Ovary (tissue), 7 donors: ENCODE measurements at regions not wholly inside any gene's neighbourhood (a gene's known extent, or its start where the extent isn't known, plus 50 kb on each side); places are given as distances from the start of the nearest gene placed in this dataset.
"Not testable (repeated sequence)": the region's sequence is repeated elsewhere in the genome, so short reads cannot be mapped to it uniquely, and the experiment has no call there.

ENCODE experiments used
- DNase-seq, 5 donors: peaks; one replicate each; pipeline ENCODE4 v3.0.0-alpha.2; 2019 to 2020
- H3K27ac ChIP-seq, 2 donors: fragments of 200-600 bp; one replicate each; pipeline versions ENCODE4 v1.5.1 to v1.8.0; 2019 to 2022
- H3K27me3 ChIP-seq: fragments of 200-600 bp; one replicate; pipeline ENCODE4 v1.8.0; 2022
- H3K36me3 ChIP-seq: fragments of 200-600 bp; sonication (generic); one replicate; pipeline ENCODE4 v1.5.1; 2019
- H3K4me1 ChIP-seq: one replicate; pipeline ENCODE4 v1.8.1; 2013; ENCODE audit warnings: mild to moderate bottlenecking, moderate library complexity; ENCODE audit not compliant: insufficient read depth
- H3K4me3 ChIP-seq: fragments of 200-600 bp; sonication (generic); one replicate; pipeline ENCODE4 v1.5.1; 2017
- H3K9me3 ChIP-seq, 2 donors: fragments of 200-600 bp in 1 of 2; sonication (generic) in 1 of 2; one replicate each; pipeline versions ENCODE4 v1.5.1 to v1.8.1; 2013 to 2019; ENCODE audit warnings: mild to moderate bottlenecking in 1 of 2, moderate library complexity in 1 of 2
- EP300 ChIP-seq: sonication (generic); formaldehyde crosslinking; IDR thresholded peaks from one replicate; pipeline ENCODE4 v1.6.1; 2017; ENCODE audit warnings: antibody characterized with exemption
- POLR2A ChIP-seq: fragments of 450-650 bp; IDR thresholded peaks from one replicate; pipeline ENCODE4 v1.6.1; 2017; ENCODE audit warnings: antibody characterized with exemption, mild to moderate bottlenecking, moderate library complexity
- WGBS, 3 donors: extraction: QIAGEN DNeasy Blood & Tissue Kit in 1 of 3; methylation state at CpG; one replicate each; pipeline versions ENCODE4 v1.1.5 to v1.1.7; 2013 to 2017; 5-methylcytosine and 5-hydroxymethylcytosine counted together
- intact Hi-C, 4 donors: fragments of 100-400 bp; cut with DNase I; formaldehyde crosslinking; loops; one replicate each; pipeline versions ENCODE4 v1.11.0 to v1.15.1; 2022 to 2023
- TF ChIP-seq, protein P1 (sequence below), 3 donors: fragments of 450-650 bp in 2 of 3; fragments of 200-600 bp in 1 of 3; IDR thresholded peaks; one replicate each; pipeline versions ENCODE4 v1.5.1 to v1.8.0; 2016 to 2022; ENCODE audit warnings: antibody characterized with exemption in 3 of 3, mild to moderate bottlenecking in 1 of 3
- donor health status: DM: no; HTN: no; CAD: no; lungs with moderate emphysema.
- donor health status: DM: no; HTN: no; CAD: no.
- donor health status: Bipolar disorder and iron deficiency.
- donor health status: DM: no; HTN: no; CAD: no.
- donor health status: DM: yes; HTN: yes; CAD: no.

- WGBS, 3 donors, result 85 to 100% (median 94%) methylated on average over 1 of the region's 1 CpG
- intact Hi-C loops, result no loop called here
These were observed 1024.1 kb downstream of the RPA4 start for GRCh38 chrX:97907791-97908190.

GRCh38 chrX:97909245-97909644 is 1025.5 kb downstream of the RPA4 start:
- Histone ChIP-seq H3K27ac (no peak overlapping the region), H3K36me3 (no peaks in the 10 kb centered on the region), H3K4me3 (no peak overlapping the region), H3K4me1 (no peaks in the 10 kb centered on the region), H3K9me3 (no peaks in the 10 kb centered on the region), H3K27me3 (no peaks in the 10 kb centered on the region)
- intact Hi-C loops, result no loop called here
- TF ChIP-seq EP300 (no peak), POLR2A (no peak)
- TF ChIP-seq, protein P1, sequence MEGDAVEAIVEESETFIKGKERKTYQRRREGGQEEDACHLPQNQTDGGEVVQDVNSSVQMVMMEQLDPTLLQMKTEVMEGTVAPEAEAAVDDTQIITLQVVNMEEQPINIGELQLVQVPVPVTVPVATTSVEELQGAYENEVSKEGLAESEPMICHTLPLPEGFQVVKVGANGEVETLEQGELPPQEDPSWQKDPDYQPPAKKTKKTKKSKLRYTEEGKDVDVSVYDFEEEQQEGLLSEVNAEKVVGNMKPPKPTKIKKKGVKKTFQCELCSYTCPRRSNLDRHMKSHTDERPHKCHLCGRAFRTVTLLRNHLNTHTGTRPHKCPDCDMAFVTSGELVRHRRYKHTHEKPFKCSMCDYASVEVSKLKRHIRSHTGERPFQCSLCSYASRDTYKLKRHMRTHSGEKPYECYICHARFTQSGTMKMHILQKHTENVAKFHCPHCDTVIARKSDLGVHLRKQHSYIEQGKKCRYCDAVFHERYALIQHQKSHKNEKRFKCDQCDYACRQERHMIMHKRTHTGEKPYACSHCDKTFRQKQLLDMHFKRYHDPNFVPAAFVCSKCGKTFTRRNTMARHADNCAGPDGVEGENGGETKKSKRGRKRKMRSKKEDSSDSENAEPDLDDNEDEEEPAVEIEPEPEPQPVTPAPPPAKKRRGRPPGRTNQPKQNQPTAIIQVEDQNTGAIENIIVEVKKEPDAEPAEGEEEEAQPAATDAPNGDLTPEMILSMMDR (IDR thresholded peaks at IDR 0.05), result no peak
- DNase-seq, result no peak
- WGBS, 3 donors, result 68 to 74% (median 71%) methylated on average over 3 of the region's 3 CpGs

More at GRCh38 chrX:97907791-97908190, 1024.1 kb downstream of the RPA4 start:
- H3K27me3 ChIP-seq, result no peaks in the 10 kb centered on the region
- no peak overlapping the region for H3K4me3 ChIP-seq
- H3K9me3 ChIP-seq, result no peaks in the 10 kb centered on the region
- no peaks in the 10 kb centered on the region for H3K4me1 ChIP-seq
- no peaks in the 10 kb centered on the region for H3K36me3 ChIP-seq
- no peak for DNase-seq
- no peak for TF ChIP-seq EP300
- TF ChIP-seq, protein P1 (IDR thresholded peaks at IDR 0.05), result no peak
- TF ChIP-seq POLR2A, result no peak
- H3K27ac ChIP-seq, result no peak overlapping the region

DNA sequence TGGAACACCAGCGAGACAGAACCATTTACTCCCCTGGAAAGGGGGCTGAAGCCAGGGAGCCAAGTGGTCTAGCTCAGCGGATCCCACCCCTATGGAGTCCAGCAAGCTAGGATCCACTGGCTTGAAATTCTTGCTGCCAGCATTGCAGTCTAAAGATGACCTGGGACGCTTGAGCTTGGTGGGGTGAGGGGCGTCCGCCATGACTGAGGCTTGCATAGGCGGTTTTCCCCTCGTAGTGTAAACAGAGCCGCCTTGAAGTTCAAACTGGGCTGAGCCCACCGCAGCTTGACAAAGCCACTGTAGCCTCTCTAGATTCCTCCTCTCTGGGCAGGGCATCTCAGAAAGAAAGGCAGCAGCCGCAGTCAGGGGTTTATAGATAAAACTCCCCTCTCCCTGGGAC is 1031.7 kb downstream of the RPA4 start:
- intact Hi-C loops, H3K4me1 ChIP-seq, H3K9me3 ChIP-seq, H3K27me3 ChIP-seq, H3K36me3 ChIP-seq, H3K27ac ChIP-seq, H3K4me3 ChIP-seq, DNase-seq: not testable (repeated sequence)
- WGBS, 3 donors, result 89 to 91% (median 91%) methylated on average over 10 of the region's 10 CpGs

GRCh38 chrX:97921223-97921622 is 1037.5 kb downstream of the RPA4 start:
- H3K27me3 ChIP-seq, H3K36me3 ChIP-seq, DNase-seq, H3K27ac ChIP-seq, intact Hi-C loops, H3K9me3 ChIP-seq, H3K4me1 ChIP-seq, H3K4me3 ChIP-seq: not testable (repeated sequence)
- WGBS, 3 donors, result 84 to 87% (median 86%) methylated on average over 8 of the region's 8 CpGs

- H3K36me3 ChIP-seq, result no peaks in the 10 kb centered on the region
- no peak for DNase-seq
- WGBS, 3 donors, result 64 to 77% (median 76%) methylated on average over 2 of the region's 2 CpGs
- no peak overlapping the region for H3K27ac ChIP-seq
- TF ChIP-seq, protein P1 (IDR thresholded peaks at IDR 0.05), result no peak
- no peak for TF ChIP-seq POLR2A
- no peak for TF ChIP-seq EP300
- no peaks in the 10 kb centered on the region for H3K27me3 ChIP-seq
- H3K4me3 ChIP-seq, result no peak overlapping the region
- no peaks in the 10 kb centered on the region for H3K9me3 ChIP-seq
- intact Hi-C loops, result no loop called here
- no peaks in the 10 kb centered on the region for H3K4me1 ChIP-seq
These were observed 1047.9 kb downstream of the RPA4 start for GRCh38 chrX:97931586-97931985.

DNA sequence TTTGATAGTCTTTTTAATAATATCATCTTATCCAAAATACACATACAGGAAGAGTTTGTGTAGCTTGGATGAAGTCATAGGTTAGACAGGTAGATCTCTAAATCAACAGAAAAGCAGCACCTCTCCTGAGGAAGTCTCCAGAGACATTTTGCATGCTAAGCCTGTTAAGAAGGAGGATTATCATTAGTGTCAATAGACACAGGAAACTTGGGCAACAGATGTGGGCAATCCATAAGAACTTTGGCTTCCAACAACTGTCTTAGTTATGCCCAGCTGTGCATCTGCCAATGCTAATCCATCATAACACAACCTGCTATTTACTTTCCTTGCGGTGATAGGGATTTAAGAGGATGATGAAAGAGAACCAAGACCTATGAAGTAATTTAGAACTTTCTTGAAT is 1052.6 kb downstream of the RPA4 start:
- Histone ChIP-seq H3K4me1 (no peaks in the 10 kb centered on the region), H3K27me3 (no peaks in the 10 kb centered on the region), H3K4me3 (no peak overlapping the region), H3K9me3 (no peaks in the 10 kb centered on the region), H3K36me3 (no peaks in the 10 kb centered on the region), H3K27ac (no peak overlapping the region)
- intact Hi-C loops, result no loop called here
- no peak for DNase-seq
- 81 to 92% (median 85%) methylated on average over 1 of the region's 1 CpG for WGBS, 3 donors
- no peak for TF ChIP-seq EP300
- TF ChIP-seq, protein P1 (IDR thresholded peaks at IDR 0.05), result no peak
